ENCODE measurements at regions not wholly inside any gene's neighbourhood (a gene's known extent, or its start where the extent isn't known, plus 50 kb on each side); places are given as distances from the start of the nearest gene placed in this dataset.

- H3K4me3 ChIP-seq (ENCODE audit: low read depth, low read length), result no peak overlapping the region
- in situ Hi-C loops (cut with HindIII; ENCODE audit: low sequenced_read_pairs), result no loop called here
- DNase-seq (ENCODE audit: low read depth, low spot score), result no peak
- TF ChIP-seq CTCF (IDR thresholded peaks at IDR 0.05; ENCODE audit: low read depth, low read length), result no peak
Observed at GRCh38 chr22:33971561-33971961, 51.3 kb upstream of the LARGE1 start.

GRCh38 chr22:33975841-33976240 is 55.6 kb upstream of the LARGE1 start:
- no peak for TF ChIP-seq CTCF (IDR thresholded peaks at IDR 0.05; ENCODE audit: low read depth, low read length)
- in situ Hi-C loops (cut with HindIII; ENCODE audit: low sequenced_read_pairs), result no loop called here
- no peak overlapping the region for H3K4me3 ChIP-seq (ENCODE audit: low read depth, low read length)
- DNase-seq (ENCODE audit: low read depth, low spot score), result no peak

- TF ChIP-seq CTCF (IDR thresholded peaks at IDR 0.05; ENCODE audit: low read depth, low read length), result no peak
- no peak for DNase-seq (ENCODE audit: low read depth, low spot score)
- in situ Hi-C loops (cut with HindIII; ENCODE audit: low sequenced_read_pairs), result no loop called here
- no peak overlapping the region for H3K4me3 ChIP-seq (ENCODE audit: low read depth, low read length)
Observed at GRCh38 chr22:33983558-33983957, 63.3 kb upstream of the LARGE1 start.

- in situ Hi-C loops (cut with HindIII; ENCODE audit: low sequenced_read_pairs), result no loop called here
- no peak for TF ChIP-seq CTCF (IDR thresholded peaks at IDR 0.05; ENCODE audit: low read depth, low read length)
Observed at GRCh38 chr22:33984211-33984610, 63.9 kb upstream of the LARGE1 start.

GRCh38 chr22:33984656-33985285 is 64.5 kb upstream of the LARGE1 start:
- no peak for TF ChIP-seq CTCF (IDR thresholded peaks at IDR 0.05; ENCODE audit: low read depth, low read length)
- H3K4me3 ChIP-seq (ENCODE audit: low read depth, low read length), result no peak overlapping the region
- no peak for DNase-seq (ENCODE audit: low read depth, low spot score)
- in situ Hi-C loops (cut with HindIII; ENCODE audit: low sequenced_read_pairs), result no loop called here

More at GRCh38 chr22:33984211-33984610, 63.9 kb upstream of the LARGE1 start:
- no peak for DNase-seq (ENCODE audit: low read depth, low spot score)
- no peak overlapping the region for H3K4me3 ChIP-seq (ENCODE audit: low read depth, low read length)

GRCh38 chr22:33985506-33985905 is 65.2 kb upstream of the LARGE1 start:
- DNase-seq (ENCODE audit: low read depth, low spot score), result no peak
- H3K4me3 ChIP-seq (ENCODE audit: low read depth, low read length), result no peak overlapping the region
- in situ Hi-C loops (cut with HindIII; ENCODE audit: low sequenced_read_pairs), result no loop called here
- TF ChIP-seq CTCF (IDR thresholded peaks at IDR 0.05; ENCODE audit: low read depth, low read length), result no peak
